HG02852 (cell line): ENCODE measurements at regions not wholly inside any gene's neighbourhood (a gene's known extent, or its start where the extent isn't known, plus 50 kb on each side); places are given as distances from the start of the nearest gene placed in this dataset.
"Not testable (repeated sequence)": the region's sequence is repeated elsewhere in the genome, so short reads cannot be mapped to it uniquely, and the experiment has no call there.

Source experiments
- ATAC-seq: cut with Tn5 transposase; IDR thresholded peaks from one replicate; pipeline ENCODE4 v1.9.1; 2021; ENCODE audit warnings: mild to moderate bottlenecking, moderate library complexity; ENCODE audit not compliant: unreplicated experiment

DNA sequence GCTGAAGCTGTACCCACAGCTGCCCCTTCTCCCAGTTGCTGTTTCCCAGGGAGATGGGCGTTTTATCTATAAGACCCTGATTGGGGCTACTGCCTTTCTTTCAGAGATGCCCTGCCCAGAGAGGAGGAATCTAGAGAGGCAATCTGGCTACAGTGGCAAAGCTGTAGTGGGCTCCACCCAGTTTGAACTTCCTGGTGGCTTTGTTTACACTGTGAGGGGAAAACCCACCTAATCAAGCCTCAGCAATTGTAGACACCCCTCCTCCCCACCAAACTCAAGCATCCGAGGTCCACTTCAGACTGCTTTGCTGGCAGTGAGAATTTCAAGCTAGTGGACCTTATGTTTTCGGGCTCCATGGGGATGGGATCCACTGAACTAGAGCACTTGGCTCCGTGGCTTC is 240.4 kb upstream of the AFF2 start:
- no peak for ATAC-seq

DNA sequence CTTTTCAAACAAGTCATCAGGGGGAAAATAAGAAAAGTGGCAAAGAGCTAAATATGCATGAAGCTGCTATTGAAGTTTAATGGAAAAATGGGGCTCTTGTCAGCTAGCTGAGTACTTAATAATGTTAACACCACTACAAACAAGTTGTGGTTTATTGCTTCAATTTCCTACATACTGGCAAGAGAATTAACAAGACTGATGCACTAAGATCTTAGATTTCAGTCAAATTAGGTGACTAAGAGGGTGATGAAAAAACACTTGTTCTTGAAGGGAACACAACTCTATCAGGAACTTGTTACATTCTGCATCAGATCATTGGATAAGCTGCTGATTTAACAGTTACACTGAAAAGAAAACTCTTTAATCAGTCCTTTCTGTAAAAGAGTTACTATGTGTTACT is 234.6 kb upstream of the AFF2 start:
- no peak for ATAC-seq

DNA sequence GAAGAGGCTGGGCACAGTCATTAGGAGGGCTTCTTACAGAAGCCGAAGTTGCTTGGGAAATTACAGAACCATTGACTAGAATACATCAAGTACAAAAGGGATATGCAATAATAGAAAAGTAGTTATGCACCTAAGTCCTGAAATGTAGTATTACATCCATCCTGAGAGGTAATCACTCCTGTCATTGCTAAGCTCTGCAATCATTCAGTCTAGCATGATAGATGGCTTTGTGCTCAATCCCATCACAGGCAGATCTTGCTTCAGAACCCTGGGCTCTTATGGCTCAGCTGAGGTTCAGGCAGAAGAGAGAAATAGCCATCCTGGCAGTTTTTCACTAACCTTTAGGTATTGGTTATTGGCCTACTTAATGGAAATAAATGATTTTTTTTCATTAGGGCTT is 231.7 kb upstream of the AFF2 start:
- ATAC-seq, result no peak

DNA sequence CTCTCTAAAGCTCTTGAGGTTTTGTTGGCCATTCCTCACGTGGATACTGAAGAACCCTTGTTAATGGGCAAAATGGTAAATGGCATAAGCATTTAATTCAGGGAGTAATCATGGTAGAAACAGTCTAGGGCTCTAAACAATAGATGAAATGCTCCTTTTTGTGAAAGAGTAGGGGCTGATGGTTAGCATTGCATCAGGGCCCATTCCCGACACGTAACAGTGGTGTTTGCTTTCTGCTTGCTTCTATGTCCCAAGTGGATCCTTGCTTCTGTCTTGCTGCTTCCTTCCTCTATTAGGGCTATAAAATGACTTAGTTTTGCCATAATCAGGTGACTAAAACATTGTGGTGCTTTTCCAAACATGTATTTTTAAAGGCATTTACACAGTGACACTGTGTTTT is 230.9 kb upstream of the AFF2 start:
- ATAC-seq, result no peak

DNA sequence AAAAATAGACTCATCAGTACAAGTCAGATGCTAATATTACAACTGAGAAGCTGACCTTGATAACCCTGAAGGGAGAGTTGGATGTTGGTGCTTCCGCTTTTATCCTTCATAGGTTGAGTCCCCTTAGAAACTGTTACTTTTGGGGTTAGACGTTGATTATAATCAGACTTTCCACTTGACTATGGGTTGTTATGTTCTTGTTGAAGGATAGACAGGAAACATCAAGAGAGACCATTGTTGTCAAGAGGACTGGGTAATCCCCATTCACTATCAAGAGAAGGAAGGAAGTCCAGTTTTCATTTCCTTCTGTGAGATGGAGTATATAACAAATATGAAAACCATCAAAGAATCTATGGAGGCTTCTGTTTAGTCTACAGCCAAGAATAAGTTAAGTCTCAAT is 229.9 kb upstream of the AFF2 start:
- ATAC-seq, result no peak

DNA sequence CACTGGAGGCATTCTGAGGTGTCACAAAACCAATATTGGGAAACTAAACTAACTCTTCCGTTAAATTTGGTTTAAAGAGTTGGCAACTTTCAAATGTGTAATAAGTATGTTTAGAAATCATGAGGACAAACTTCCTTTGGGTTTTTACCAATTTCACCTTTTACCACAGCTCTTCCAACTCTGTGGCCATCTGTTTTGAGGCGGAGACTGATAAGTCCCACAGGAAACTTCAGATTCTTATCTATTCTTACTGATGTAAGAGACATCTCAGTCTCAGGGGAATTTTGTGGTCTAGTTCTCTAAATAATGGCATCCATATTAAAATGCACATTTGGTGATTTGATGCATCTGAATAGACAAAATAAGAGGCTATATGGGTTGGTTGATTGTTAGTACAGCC is 229.2 kb upstream of the AFF2 start:
- ATAC-seq, result no peak

DNA sequence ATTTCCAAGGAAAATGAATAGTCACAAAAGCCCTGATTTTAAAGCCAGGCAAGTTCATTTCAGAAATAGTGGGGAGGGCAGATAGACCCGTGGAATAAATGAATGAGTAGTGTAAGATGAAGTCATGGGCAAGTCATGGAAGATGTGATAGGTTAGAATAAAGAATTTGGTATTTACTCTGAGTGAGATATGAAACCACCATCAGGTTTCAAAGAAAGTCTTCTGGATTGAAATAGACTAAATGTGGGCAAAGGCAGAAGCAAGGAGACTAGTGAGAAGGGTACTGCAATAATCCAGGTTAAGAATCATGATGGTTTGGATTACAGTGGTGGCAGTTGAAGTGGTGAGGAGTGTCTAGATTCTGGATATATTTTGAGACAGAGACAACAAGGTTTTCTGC is 218.5 kb upstream of the AFF2 start:
- no peak for ATAC-seq

DNA sequence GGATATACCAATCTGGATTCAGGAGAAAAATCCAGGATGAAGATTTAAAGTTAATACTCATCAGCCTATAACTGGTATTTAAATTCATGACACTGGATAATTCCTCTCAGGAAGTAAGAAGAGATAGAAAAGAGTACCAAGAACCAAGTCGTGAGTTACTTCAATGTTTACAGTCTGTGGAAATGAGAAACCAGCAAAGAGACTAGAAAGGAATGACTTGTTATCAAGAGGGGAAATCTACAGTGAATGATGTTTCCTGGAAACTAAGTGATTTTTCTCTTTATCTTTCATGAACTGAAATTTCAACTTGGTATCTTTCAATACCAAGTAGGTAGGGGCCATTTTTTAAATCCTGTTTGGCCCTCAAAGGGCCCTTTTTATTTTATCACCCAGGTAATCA is 217.9 kb upstream of the AFF2 start:
- no peak for ATAC-seq

DNA sequence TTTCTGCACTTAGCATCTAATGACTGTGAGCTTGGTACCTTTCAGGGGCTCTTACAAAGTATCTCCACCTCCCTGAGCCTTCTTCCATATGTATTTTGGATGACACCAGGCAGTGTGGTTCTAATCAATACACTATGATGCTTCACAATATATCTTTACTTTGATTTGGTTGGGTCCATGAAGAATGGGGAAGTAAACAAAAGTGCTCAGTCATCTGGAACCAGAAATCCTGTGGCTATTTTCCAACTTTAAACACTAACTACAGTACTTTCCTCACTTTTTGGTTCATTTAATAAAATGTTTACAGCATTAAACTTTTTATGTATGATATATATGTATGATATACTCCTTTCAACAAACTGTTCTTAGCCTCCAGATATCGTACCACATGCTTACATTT is 216.4 kb upstream of the AFF2 start:
- no peak for ATAC-seq

DNA sequence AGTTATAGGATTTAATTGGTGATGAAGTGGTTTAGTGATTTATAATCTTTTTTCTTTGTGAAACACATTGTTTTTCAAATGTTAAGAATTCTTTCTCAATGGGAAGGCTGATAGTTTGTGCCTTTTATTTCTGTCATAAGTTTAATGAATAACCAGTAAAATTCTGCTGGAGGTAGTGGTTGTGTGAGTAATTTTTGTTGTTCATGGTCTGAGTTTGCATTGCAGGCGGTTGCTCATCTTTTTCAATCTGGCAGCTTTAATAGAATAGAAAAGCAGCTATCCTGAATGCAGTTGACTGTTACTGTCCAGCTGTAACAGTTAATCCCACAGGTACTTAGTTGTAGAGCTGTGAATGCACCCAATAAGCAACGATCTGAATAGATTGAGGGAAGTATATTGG is 215.6 kb upstream of the AFF2 start:
- no peak for ATAC-seq

DNA sequence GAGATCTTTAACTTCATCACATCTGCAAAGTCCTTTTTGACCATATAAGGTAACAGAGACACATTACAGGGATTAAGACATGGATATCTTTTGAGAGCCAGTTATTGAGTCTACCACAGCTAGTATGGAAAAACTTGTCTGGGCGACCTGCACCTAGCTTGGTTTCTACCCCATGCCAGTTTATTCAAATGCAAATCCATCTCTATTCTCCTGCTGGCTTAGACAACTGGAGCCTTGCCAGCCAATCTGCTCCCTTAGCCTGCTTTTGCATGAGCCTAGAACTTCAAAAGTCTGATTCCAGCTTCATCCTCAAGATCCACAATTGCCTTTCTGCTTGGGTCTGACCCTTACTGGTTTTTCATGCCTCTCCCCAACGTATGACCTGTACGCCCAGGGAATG is 212.0 kb upstream of the AFF2 start:
- no peak for ATAC-seq

DNA sequence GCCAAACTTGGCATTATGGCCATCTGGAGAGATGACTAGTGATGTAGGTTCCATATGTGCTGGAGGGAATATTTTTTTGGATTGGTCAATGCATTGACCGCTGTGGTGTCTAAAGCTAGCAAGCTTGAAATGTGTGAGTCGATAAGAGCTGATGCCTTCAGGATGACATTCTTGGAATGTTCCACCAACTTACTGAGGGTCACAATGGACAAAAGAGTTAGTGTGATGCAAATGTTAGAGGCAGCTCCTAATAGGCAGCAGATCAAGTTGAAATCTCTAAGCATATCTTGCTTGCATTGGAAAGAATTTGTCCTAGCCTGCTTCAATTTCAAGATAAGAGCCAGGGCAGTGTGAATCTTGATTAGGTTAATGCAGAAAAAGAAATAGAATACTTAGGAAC is 210.4 kb upstream of the AFF2 start:
- no peak for ATAC-seq

DNA sequence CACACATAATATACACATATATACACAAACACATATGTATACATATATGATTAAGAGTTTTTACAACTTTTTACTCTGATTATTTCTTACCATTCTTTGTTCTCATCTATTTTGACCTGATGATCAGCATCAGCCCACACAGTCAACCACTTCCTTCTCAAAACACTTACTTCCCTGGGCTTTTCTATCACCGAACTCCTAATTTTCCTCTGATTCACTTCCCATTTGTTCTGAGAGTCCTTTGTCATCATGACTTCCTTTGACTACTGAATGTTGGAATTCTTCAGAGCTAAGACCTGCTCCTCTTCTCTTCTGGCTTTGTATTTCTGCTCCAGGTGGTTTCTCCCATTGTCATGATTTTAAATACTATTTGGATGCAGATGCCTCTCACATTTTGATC is 209.5 kb upstream of the AFF2 start:
- no peak for ATAC-seq

DNA sequence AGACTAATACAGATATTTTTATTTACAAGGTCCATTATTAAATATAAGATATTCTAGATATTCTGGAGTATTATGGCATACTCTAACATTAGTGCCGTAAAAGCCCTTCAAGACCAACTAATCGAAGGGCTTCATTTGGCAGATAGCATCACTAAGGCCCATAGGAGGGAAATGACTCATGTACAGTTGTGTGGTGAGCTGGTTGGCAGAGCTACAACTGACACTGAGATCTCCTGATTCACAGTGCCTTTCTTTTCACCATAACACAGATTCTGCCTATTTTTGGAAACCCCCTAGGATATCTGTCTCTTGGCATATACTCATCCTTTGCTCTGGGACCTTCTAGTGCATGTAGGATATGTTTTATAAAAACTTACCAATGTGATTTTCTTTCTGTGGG is 201.7 kb upstream of the AFF2 start:
- no peak for ATAC-seq

DNA sequence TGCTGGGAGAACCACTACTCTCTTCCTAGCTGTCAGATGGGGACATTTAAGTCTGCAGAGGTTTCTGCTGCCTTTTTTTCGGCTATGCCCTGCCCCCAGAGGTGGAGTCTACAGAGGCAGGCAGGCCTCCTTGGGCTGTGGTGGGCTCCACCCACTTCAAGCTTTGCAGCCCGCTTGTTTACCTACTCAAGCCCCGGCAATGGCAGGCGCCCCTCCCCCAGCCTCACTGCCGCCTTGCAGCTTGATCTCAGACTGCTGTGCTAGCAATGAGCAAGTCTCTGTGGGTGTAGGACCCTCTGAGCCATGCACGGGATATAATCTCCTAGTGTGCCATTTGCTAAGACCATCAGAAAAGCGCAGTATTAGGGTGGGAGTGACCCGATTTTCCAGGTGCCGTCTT is 195.2 kb upstream of the AFF2 start:
- ATAC-seq, result not testable (repeated sequence)

DNA sequence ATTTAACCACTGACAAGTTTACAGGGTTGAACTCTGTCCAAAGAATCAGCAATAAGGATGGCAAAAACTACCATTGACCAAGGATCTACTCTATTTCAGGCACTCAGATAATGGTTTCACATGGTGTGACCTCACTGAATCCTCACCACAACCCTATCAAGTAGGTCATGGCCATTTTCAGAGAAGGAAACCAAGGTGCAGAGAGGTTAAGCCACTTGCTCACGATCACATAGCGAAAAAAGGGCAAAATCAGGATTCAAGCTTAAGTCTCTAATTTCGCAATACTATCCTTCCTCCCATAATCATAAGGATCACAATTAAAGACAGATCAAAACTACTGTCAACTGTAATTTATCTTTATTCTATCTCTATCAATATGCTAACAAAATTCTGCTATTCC is 191.0 kb upstream of the AFF2 start:
- ATAC-seq, result no peak

DNA sequence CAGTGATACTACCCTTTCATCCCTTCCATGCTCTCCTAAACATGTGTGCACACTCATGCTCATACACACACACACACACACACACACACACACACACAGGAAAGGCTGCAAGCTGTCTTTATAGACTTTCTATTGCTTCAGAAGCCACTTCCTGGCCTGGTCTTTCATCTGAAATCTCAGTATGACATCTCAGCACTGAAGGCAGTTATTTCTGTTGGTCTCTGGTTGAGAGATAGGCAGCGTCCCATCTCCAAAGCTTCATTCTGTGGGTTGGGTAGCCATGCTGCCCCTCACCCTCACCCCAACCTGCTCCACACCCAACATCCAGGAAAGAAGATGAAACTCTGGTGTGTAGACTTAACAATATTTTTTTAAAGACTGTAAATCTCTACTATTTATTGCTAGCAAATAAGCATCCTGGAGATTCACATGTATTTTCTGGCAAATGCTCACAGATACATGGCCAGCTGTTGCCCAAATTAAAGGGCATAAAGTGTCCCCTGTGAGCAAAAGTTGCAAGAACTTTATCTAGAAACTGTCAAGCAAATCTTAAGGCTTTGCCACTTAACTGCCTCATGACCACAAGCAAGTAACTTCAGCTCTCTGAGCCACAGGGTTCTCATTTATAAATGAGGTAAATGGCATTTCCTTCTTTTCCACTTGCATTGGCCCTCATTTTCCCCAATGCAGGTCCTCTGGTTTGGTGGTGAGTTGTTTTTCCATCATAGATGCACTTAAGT is 189.8 kb upstream of the AFF2 start:
- peak; percentile 80 for ATAC-seq

DNA sequence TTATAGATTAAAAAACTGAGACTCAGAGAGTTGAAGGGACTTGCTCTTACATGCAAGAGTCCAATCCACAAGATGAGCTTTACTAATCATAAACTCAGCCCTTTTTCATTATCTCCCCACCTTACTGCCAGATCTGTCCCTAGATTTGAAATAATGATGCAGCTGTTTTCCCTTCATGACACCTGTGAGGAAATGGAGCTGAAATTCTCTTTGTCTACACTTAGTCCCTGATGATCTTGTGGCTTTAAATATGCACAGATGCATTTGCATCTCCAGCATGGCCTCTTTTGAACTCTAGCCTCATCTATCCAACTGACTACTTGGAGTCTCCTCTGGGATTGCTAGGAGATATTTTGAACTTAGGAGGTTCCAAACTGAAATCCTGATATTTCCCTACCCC is 188.9 kb upstream of the AFF2 start:
- no peak for ATAC-seq

DNA sequence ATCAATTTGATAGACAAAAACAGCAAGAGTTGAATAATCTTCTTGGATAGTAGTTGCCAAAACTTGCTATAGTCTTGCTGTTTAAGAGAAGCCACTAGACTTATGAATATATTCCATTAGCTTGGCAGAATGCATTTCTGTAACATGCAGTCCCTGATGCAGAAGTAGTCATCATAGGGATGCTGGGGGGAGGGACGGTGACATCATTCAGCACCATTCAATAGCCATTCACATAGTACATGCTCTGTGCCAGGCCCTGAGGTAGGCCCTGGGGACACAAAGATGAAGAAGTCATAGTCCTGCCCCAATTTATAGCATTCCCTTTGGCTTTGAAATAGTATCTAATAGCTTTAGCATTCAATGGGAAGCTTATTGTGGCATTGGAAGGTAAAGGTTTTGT is 185.5 kb upstream of the AFF2 start:
- ATAC-seq, result no peak

DNA sequence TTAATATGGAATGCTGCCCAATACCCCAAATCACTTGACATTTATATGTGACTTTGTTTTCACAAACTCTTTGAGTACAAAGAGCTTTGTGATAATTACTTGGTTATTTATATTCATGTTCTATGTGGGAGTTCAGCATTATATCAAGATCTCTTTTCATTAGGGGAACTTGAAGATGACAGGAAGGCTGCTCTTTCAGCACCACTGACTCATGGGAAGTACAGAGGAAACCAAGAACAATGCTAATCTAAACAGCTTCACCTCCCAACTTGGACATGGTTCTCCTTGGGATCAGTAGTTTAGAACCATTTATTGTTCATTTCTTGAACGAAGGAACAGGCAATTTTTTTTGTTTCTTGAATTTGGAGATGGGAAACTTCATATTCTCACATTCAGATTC is 184.0 kb upstream of the AFF2 start:
- no peak for ATAC-seq

DNA sequence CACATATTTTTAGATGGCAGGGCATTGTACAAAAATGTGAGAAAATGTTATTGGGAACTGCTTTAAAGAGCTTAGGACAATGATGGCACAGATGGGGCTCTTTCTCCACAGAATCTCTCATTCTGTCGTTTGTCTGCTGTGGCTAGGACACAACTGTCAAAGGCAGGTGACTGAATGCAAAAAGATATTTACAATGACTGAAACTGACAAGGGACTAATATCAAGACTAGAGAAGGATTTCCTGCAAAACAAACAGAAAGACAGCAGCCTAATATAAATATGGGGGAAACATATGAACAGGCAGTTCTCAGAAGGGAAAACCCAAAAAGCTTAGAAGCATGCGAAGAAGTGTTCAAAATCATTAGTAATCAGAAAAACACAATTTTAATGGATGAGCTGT is 177.5 kb upstream of the AFF2 start:
- no peak for ATAC-seq

DNA sequence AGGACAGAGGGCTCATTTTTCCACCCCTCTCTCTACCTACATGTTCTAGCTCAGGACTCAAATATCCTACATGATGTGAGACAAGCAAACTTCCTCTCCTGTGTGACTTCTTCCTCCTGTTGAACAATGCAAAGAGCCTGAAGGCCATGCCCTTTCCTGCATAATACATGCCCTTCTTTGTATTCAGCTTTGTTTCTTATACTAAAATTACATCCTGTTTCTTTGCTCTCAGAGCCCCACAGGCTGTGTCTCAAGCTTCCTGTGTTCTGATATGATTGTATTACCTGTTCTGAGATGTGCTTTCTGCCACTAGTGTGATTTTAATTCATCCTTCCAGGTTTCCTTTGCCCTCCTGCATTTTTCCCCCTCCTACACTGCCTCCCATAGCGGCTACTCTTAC is 166.4 kb upstream of the AFF2 start:
- ATAC-seq, result no peak

DNA sequence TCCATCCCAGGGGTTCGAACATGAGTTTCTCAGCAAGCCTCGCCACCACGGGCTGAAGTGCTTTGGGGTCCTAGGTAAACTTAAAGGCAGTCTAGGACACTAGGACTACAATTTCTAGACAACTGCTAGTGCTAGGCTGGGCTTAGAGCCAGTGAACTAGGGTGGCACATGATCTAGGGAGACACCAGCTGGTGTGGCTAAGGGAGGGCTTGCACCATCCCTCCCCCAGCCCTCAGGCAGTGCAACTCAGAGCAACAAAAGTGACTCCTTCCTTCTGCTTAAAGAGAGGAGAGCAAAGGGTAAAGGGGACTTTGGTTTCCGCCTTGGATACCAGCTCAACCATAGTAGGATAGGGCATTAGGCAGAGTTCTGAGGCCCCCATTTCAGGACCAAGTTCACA is 162.5 kb upstream of the AFF2 start:
- no peak for ATAC-seq

DNA sequence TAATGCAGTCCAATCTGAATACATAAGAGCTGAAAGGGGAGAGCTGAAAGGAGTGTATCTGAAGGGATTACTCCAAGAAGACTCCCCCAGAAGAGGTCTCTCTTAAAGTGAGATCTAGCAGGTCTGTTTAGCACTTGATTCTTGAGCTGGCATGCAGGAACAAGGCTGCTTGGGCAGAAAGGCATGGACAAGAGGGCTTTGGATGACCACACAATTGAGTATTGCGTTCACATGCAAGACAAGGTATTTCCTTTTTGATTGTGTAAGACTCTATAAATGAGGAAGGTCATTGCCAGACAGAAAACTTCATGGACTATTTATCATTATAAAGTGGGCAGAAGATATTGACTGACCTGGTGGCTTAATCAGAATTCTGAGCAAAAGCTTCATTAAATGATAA is 145.5 kb upstream of the AFF2 start:
- ATAC-seq, result no peak
